NCI-H2107 (cell line): ENCODE measurements at regions not wholly inside any gene's neighbourhood (a gene's known extent, or its start where the extent isn't known, plus 50 kb on each side); places are given as distances from the start of the nearest gene placed in this dataset.

Experiments
- DNase-seq: peaks from one replicate; lab custom pipeline; 2025; lab: John Stamatoyannopoulos, UW

DNA sequence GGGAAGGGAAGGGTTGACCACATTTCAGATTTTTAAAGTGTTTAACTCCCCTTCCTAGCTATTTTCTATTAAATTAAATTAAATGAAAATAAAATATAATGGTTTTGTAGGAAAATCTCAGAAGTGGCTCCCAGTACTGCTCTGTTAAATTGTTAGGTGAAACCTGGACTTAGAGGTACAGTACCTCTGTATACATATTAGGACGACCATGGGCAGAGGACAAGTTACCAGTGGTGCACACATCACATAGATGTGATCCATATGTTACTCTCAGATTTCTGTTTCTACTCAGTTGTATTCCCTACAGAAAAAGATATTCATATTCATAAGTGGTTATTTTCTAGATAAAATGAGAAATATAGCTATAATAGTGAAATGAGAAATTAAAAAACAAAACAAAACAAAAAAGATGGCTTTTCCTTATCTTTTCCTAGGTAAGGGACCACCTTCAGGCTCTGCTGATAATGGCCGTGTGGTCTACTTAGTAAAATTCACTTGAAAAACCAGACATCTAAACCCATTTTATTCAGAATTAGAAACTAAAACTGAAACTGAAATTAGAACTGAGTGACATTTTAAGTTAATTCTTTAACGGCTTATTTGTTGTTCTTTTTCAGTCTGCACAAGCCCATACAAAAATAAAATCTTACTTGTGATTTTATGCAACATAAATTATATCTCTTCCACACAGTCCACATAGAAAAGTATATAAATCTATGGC, 832.5 kb upstream of the CHAC2 start:
- no peak for DNase-seq

DNA sequence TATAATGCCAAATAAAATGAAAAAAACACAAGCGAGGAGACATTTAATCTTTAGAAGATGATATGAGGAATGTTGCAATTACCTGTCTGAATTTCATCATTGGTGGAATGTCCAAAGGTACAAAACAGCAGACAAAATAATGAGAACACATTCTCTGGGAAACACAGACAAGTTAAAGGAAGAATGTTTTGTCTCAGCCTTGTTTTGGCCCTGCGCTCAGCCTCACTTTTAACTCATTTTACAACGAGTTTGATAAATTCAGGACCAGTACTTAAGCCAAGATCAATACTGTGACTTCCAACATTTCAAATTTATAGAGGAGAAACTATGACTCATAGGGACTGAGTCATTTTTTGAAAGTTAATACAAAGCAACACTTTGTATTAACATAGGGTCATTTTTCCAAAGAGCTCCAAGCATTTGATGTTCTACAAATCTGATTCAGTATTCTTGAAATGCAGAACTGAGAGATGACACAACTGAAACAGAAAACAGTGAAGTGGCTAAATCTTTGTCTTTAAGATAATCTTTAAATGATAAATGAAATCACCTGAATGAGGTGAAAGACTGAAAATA, 833.2 kb upstream of the CHAC2 start:
- DNase-seq = no peak

DNA sequence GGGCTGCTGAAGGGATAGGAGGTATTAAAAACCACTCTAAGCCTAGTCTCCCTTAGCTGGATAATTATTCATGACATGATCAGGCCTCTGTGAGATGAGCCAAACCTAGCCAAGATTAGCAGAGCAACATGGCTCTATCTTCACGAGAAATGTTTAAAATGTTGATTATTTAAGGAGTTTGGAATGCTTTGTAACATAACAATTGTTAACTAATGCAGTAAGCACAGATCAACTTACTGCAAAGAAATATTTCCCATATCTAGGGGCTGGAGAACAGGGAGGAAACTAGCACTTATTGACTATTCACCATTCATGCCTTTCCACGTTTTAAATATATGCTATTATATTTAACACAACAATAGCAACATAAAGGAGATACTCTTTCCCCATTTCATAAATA, 833.7 kb upstream of the CHAC2 start:
- DNase-seq = no peak

DNA sequence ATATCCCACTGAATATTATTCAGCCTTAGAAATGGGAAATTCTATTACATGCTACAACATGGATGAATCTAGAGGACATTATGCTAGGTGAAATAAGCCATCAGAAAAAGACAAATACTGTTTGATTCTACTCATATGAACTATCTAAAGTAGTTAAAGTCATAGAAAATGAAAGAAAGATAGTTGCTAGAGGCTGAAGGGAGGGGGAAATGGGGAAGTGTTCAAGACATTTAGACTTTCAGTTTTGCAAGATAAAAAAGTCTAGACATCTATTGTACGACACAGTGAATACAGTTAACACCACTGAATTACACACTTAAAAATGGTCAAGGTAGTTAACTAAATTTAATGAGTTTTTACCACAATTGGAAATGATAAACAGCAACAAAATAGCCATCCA, 835.9 kb upstream of the CHAC2 start:
- no peak for DNase-seq

DNA sequence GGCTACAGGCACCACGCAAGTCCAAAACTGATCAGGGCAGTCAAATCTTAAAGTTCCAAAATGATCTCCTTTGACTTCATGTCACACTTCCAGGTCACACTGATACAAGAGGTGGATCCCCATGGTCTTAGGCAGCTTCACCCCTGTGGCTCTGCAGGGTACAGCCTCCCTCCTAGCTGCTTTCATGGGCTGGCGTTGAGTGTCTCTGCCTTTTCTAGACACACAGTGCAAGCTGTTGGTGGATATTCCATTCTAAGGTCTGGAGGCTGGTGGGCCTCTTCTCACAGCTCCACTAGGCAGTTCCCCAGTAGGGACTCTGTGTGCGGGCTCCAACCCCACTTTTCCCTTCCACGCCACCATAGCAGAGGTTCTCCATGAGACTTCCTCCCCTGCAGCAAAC, 838.2 kb upstream of the CHAC2 start:
- no peak for DNase-seq

DNA sequence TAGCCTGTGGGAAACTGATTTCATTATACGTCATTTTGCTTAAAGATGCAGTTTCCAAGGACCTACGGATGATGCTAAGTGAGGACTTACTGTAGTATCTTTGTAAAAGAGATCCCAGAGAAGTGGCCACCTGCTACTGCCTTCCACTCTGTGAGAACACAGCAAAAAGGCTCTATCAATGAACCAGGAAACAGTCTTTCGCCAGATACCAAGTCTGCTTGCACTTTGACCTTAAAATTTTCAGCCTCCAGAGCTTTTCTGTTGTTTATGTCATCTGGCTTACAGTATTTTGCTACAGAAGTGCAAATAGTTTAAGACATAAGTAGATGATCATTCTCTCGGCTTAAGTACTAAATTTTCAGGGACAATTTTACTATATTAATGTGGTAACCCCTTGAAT, 847.9 kb upstream of the CHAC2 start:
- no peak for DNase-seq

DNA sequence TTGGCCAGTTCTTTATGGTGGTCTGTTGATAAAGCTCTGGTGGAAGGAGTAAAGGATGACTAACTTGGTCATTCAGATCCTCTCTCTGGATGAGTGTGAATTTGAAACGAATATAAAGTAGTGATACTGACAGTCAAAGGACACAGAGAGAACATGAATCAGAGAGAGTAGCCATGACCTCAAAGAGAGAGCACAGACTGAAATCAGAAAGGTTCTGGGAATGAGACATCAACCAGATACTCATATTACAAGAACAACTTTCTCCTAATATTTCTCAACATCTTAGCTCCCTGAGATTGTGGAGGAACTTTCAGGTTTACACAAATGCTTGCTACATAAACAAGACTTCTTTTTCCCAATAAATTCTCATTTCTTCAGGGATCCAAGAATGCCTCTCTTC, 849.1 kb upstream of the CHAC2 start:
- DNase-seq = no peak

DNA sequence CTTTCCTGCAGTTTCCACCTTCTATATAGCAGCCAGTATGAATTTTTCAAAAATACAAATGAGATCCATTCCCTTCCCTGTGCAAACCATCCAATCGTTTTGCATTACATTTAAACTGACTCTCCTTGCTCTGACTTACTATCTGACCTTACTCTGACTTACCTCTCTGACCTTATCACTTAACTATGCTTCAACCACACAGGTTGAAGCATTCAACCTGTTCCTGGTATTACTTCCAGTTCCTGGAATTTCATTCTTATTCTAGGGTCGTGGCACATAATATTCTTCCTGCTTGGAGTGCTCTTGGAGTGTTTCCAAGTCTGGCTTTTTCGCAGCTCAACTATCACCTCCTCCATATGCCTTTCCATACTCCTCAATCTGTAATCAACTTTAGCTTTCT, 850.6 kb upstream of the CHAC2 start:
- no peak for DNase-seq

DNA sequence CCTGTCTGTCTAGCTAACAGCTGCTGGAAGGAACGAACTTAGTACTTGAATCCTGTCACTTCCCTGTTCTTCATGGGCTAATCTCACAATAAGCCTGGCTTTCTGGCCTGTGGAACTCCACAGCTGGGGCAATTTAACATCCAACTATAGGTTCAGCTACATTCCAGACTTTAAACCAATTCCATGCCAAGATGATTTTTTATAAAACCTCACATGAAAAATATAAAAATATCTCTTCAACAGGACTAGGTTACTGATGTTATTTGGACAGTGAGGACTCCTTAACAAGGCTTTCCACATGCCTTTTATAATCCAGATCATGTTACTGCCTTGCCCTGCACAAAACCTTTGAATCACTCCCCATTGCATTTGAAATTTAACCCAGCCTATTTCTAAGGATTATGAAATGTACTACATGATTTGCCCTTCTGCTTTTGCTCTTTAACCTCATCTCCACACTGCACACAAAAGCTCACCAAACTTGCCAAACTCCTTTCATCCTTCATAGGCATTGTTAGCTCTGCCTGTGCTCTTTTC, 863.2 kb upstream of the CHAC2 start:
- DNase-seq = no peak

DNA sequence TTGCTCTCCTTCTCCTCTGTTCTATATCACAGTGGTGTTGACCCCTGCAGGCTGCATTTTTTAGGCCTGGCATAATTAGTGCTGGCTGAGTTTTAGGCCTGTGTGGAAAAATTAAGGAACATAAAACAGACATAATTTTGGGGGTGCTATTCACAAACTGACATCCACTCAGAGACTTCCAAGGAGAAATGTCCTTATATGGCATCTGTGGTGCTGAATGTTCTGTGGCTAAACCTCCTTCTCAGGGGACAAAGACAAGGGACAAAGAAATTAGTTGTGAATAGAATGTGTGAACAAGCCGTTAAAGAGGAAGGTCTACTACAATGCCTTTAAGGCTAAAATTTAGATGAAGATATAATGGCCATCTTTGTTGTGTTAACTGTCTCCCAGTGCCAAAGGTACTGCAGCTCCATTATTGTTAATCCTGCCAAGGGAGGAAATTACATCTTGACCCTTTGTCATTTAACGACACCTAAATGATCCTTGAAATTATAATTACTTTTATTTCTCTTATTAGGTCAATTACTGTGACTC, 870.0 kb upstream of the CHAC2 start:
- DNase-seq = no peak

DNA sequence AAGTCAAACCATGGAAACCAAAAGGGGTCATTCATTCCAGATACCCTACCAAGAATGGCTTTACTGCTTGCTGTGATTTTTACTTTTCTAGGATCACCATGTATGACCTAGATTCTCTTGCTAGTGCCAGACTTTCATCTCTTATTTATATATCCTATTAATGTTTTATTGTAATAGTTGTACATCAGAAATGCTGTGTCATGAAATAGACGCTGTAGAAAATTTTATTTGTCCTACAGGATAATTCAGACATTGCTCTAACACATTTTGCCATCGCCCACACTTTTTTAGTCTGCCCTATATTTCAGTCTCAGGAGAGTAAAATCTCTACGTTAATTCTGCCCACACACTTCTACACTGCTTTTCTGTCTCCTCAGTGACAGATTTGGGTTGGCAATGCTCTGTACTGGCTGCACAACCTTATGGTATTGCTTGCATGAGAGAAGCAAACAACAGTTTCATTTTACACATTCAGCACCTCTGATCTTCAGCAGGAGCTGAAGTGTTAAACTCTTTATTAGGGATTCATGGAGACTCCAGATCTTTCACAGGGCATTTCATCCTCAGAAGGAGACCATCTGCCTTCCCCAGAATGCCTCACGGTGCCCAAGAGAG, 871.8 kb upstream of the CHAC2 start:
- DNase-seq = no peak

DNA sequence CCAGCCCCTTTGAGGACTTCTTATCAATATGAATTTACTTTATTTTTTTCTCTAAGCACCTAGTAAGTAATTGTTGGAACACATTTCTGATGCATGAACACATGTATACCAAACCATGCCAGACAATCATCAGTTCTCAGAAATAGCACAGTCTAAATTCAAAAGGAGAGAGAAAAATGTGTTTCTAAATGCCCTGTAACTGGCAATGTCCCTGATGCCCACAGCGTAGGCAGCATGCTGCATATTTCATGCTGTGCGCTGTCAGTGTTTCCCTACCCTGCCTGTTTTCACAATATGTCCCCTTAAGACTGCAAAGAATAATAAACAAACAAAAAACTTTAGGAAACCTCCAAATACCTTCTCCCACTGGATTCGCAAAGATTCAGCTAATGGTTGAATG, 881.0 kb upstream of the CHAC2 start:
- no peak for DNase-seq

DNA sequence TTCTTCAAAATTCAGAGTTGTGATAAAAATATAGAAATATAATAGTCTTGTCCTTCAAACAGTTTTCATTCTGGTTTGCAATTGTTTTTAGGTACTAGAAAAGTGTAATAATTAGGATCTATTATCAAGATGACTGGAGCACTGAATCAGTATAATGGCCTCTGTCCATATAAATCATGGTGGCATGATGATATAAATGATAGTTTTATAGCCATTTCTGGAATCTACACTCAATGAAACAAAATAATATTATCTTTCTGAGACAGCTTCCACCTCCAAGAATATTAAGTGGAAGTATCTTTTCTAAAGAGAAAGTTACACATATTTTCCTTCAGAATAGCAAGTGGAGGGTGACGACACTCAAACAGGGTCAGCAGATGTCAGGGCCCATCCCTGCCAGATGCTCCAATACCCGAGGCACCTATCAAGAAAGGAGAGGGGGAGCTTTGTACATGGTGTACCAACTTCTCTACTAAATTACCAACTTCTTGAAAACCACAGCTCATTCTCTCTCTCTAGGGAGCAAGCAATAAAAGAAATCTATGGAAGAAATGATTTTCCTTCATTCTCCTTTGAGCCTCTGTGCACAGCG, 882.7 kb upstream of the CHAC2 start:
- DNase-seq = no peak

DNA sequence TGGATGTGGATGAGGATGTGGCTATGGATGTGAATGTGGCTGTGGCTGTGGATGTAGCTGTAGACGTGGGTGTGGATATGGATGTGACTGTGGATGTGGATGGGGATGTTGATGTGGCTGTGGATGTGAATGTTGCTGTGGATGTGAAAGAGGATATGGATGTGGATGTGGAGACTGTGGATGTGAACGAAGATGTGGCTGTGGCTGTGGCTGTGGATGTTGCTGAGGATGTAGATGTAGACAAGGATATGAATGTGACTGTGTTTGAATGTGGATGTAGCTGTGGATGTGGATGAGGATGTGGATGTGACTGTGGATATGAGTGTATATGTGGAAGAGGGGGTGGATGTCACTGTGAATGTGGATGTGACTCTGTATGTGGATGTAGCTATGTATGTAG, 884.6 kb upstream of the CHAC2 start:
- DNase-seq = no peak

DNA sequence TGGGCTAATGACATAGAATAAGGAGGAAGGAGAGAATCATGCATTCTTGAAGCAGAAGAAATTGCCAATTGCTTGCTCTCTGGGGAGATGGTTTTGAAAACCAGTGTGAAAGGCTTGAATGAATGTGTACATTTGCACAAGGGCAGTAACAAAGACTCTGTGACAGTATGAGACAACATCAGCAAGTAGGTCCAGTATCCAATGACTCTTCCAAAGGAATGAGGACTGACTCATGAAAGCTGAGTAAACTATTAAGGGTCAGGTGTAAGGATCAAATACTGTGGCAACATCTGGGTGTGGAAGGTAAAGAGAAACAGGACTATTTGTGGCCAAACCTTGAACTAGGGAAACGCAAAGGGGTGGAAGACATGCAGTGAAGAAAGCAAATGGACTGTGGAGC, 886.0 kb upstream of the CHAC2 start:
- no peak for DNase-seq

DNA sequence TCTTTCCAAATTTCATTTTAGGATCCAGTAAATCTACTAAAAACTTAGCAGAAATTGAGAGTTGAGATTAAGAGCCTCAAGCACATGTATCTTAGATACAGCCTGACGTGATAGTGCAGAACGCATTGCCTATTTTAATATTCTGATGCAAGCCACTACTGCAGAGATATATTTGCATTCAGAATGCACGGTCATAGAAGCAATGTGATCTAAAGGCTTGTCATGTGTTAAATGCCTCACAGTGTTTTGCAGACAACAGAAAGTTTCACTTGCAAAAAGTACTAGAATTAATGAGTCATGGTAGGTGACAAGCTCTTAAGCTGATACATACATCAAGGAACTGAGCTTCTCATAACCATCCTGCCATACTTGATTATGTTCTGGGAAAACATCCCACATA, 886.7 kb upstream of the CHAC2 start:
- DNase-seq = no peak

DNA sequence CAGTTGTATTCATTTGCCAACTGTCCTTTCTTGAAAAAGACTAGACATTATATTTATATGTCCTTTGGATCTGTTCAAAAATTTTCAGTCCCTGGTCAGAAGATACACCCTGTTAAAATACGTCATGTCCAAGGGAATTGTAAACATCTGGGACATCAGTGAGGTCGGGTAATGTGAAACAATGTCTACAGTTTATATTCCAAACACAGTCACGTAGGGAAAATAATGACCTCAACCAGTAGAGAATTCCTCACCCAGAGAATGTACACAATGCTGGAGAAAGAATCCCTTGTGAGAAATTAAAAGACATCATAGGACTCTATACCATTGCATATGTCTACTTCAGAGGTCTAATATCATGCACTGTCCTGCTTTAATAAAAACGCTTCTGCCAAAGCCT, 888.0 kb upstream of the CHAC2 start:
- DNase-seq = no peak

DNA sequence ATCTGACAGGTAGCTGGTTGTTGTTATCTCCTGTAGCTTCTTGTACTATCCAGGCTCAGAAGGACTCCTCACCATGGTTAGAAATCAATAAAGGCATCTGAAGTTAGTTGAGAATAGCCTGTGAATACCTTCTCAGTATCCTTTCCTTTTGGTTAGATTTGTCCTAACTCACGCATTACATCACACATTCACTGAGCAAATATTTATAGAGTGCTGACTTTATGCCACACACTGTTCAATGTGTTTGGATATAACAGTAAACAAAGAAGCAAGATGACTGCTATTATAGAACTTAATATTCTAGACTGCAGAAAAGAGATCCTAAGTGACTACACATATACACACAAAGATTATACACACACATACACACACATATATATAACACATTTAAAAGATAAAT, 889.9 kb upstream of the CHAC2 start:
- no peak for DNase-seq

DNA sequence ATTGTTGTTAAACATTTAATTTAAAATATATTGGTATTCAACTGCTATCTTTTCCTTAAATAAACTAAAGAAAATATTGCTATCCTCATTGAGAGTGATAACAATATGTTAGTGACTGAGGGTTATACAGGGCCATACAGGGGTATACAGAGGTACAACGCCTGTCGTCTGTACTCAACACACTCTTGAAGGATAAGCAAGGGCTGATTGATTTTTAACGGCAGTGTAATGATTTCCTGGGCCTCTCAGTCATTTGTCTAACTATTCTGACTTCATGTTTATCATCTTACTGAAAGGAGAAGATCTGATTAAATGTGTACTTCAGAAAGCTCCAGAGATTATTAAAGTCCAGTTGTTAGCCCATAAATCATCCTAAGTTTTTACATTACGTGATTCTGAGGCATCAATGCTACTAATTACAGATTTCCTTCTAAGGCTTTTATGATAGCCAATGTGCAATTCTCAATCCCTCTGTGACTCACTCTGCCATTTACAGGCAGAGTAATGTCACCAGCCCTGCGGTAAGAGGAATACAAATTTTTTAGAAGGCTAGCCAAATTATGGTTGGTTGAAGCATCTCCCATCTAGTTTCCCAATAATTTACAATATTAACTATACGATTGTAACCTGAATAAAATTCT, 893.0 kb upstream of the CHAC2 start:
- no peak for DNase-seq

DNA sequence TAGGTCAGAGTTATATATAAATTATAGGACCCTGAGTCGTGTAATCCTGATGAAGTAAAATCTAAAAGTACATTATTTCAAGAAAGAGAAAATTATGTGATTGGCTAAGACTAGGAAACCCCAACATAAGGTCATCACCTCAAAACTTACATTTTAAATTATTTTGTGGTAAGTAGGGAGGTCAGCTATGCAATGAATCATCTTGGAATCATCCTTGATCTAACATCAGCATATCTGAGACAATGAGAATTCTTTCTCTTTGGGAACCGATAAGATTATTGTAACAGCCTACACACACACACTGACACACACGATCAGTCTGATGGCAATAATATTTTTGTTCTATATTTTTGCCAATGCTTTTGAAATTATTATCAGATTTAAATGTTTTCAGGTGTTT, 904.8 kb upstream of the CHAC2 start:
- no peak for DNase-seq

DNA sequence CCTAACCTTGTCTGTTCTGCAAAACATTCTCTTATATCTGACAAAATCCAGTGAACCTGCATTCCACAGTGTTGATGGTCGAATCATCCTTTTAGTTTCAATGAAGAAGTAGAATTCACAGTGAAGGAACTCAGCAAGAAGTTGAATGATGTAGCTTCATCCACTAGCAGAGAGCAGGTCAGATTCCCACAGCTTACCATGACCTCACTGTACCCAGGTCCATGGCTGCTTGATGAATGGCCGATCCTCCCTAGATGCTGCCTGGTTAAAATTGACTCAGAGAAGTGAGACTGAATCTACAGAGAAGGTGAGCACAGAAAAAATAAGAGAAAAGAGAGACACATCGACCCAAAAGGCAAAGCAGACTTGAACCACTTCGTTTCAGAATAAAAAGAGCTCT, 906.0 kb upstream of the CHAC2 start:
- DNase-seq = no peak

DNA sequence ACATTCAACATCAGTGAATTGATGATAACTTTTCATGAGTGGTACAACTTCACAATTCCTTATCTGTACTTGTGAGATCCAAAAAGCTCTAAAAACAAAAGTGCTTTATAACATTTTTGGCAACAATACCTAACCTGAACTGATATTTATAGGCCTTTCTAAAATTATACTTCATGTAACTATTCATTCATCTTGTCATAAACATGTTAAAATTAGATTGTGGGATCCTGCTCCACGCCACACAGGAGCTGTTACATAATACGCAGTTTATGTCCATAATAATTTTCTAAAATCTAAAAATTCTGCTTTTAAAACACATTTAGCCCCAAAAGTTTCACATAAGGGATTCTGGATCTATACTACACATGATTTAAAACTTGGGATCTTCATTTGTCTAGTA, 908.5 kb upstream of the CHAC2 start:
- DNase-seq = no peak
